ENCODE measurements at regions not wholly inside any gene's neighbourhood (a gene's known extent, or its start where the extent isn't known, plus 50 kb on each side); places are given as distances from the start of the nearest gene placed in this dataset.

DNA sequence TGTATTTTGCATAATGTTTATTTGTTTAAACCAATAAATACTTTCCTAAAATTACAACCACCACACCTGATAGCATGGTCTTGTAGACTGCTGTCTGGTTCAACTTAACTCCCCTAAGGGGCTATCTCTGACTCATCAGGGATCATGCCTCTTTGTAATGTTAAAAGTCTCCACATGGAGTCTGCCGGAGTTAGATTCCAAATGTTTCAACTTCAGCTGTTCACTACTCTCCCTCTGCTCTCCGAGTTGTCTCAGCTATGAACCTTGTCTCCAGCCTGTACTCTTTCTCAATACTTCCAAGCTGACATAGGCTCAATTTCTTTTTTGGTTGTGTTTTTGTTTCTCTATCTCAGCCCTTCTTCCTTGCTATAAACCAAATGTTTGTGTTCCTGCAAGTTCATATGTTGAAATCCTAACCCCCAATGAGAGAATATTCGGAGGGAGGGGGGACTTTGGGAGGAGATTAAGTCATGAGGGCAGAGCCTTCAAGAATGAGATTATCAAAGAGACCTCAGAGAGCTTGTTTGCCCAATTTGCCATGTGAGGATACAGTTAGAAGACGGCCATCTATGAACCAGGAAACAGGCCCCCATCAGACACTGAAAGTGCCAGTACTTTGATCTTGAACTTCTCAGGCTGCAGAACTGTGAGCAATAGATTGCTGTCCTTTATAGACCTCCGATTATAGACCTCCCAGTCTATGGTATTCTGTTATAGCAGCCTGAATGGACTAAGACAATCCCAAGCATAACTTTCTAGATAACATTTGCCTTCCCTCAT, 858.2 kb downstream of the VRK1 start:
- H3K4me1 ChIP-seq (ENCODE audit: insufficient read depth, low read length), result no peaks in the 10 kb centered on the region
- no peaks in the 10 kb centered on the region for H3K9me3 ChIP-seq (ENCODE audit: low read depth, low read length)
- H3K27me3 ChIP-seq (ENCODE audit: insufficient read depth, low read length), result no peaks in the 10 kb centered on the region
- no peak overlapping the region for H3K4me3 ChIP-seq (ENCODE audit: low read length)

DNA sequence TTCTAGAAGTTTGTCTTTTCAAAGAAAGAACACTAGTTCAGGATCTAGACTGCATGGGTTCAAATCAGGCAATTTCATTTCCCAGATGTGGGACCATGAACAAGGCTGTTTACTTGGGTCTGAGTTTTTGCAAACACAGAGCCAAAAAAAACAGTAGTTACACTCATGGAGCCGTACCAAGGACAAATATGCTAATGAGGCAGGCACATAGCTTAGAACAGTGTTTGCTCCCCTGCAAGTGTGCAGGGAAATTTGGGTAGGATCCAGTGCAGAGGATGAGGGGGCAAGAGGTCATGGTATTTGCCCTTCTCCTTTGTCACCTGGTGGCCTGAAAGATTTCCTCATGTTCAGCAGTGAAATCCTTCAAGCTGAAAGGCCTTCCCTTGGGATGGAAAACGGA, 860.4 kb downstream of the VRK1 start:
- Histone ChIP-seq H3K4me1 (ENCODE audit: insufficient read depth, low read length) (no peaks in the 10 kb centered on the region), H3K27me3 (ENCODE audit: insufficient read depth, low read length) (no peaks in the 10 kb centered on the region), H3K4me3 (ENCODE audit: low read length) (no peak overlapping the region), H3K9me3 (ENCODE audit: low read depth, low read length) (no peaks in the 10 kb centered on the region)

DNA sequence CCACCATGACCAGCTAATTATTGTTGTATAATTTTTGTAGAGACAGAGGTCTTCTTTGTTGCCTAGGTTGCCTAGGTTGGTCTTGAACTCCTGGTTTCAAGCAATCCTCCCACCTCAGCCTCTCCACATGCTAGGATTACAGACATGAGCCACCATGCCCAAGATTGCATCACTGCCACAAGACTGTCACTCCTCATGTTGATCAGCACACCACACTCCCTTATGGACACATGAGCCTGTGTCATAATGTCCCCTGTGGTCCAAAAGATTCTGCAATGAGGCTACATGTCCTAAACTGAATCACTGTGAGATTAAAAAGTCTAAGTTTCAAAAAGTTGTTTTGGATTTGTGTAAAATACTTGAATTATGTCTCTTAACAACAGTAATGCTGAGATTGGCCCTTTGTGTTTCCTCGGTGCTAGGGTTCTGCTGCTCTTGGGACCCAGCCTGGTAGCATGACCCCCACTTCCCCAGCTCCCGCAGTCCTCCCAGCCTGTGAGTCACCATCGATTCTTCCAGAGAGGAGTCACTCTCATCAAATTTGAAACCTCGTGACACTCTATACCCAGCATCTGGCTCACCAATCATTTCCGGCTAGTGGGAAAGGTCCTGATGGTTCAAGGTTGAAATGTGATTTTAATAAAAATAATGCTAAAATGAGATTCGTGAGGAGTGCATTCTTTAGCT, 890.9 kb downstream of the VRK1 start:
- H3K27me3 ChIP-seq (ENCODE audit: insufficient read depth, low read length), result no peaks in the 10 kb centered on the region
- H3K9me3 ChIP-seq (ENCODE audit: low read depth, low read length), result no peaks in the 10 kb centered on the region
- no peaks in the 10 kb centered on the region for H3K4me1 ChIP-seq (ENCODE audit: insufficient read depth, low read length)
- no peak overlapping the region for H3K4me3 ChIP-seq (ENCODE audit: low read length)

DNA sequence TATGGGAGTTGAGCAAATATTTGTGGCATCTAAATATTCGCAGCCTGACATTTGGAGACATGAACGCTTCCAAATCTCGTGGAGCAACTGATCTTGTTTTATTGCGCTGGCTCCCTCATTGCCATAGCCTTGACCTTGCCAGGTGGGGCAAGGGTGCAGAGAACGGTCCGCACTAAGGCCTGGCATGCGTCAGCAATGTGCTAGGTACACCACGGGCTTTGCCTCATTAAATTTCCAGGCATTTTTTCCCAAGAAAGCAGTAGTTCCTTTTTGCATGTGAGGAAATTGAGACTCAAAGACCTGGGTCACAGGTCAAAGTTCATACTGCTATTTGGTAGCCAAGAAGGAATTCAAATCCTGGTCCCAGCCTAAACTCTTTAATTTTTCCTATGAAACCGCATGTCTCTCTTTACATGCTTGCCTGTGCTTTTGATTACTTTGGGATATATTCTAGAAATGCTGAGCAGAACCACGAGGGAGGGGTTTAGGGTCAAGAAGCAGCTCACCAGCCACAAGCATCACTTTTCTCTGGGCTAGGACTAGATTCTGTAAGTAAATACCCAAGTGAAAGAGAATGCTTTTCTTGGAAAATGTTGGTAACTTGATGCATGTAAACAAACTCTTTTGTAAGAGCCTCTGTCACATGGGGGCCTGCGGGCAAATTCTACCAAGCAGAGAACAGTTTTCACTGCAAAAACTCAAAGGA, 891.6 kb downstream of the VRK1 start:
- Histone ChIP-seq H3K9me3 (ENCODE audit: low read depth, low read length) (no peaks in the 10 kb centered on the region), H3K27me3 (ENCODE audit: insufficient read depth, low read length) (no peaks in the 10 kb centered on the region), H3K4me3 (ENCODE audit: low read length) (no peak overlapping the region), H3K4me1 (ENCODE audit: insufficient read depth, low read length) (no peaks in the 10 kb centered on the region)

DNA sequence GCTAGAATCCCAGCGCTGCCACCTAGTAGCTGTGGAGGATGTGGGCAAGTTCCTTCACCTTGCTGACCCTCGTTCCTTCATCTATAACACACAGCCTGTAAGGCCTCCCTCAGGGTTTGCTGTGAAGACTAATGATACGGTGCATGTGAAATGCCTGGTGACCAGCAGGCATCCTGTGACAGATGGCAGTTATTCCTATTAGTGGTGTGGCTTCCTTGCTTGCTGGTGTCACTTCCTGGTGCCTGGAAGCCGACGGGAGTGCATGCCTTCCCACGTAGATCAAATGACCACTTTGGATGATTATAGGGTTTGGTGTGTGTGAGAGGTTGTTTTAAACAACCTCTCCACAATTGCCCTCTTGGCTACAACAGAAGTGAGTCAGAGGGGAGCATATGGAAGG, 894.9 kb downstream of the VRK1 start:
- no peaks in the 10 kb centered on the region for H3K4me1 ChIP-seq (ENCODE audit: insufficient read depth, low read length)

DNA sequence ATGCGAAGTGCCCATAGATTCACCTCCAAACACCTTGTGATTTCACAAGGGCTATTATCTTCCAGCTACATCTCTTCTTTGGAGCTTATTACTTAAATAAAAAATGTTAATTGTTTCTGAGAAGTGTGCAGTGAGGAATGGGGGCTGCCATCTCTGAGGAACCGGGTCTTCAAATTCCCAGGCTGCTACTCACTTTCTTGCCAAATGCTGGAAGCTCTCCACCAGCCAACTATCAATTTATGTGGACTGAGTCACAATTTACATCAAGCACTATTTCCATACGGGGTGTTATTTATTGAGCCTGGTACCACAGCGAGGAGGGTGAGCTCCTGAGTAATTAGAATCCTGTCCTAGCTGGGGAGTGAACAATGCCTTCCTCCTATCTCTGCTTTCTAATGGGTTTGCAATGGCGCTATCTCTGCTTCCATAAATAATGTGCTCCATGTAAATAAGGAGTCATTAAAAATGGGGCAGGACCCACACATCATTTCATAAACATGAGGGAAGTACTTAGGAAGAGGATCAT, 898.3 kb downstream of the VRK1 start:
- H3K4me3 ChIP-seq (ENCODE audit: low read length), result no peak overlapping the region
- H3K27me3 ChIP-seq (ENCODE audit: insufficient read depth, low read length), result no peaks in the 10 kb centered on the region
- H3K9me3 ChIP-seq (ENCODE audit: low read depth, low read length), result no peaks in the 10 kb centered on the region
- H3K4me1 ChIP-seq (ENCODE audit: insufficient read depth, low read length), result peaks cover 11% of the 10 kb centered on the region

More for the DNA sequence above, 894.9 kb downstream of the VRK1 start:
- no peaks in the 10 kb centered on the region for H3K9me3 ChIP-seq (ENCODE audit: low read depth, low read length)
- H3K27me3 ChIP-seq (ENCODE audit: insufficient read depth, low read length), result no peaks in the 10 kb centered on the region
- H3K4me3 ChIP-seq (ENCODE audit: low read length), result no peak overlapping the region

DNA sequence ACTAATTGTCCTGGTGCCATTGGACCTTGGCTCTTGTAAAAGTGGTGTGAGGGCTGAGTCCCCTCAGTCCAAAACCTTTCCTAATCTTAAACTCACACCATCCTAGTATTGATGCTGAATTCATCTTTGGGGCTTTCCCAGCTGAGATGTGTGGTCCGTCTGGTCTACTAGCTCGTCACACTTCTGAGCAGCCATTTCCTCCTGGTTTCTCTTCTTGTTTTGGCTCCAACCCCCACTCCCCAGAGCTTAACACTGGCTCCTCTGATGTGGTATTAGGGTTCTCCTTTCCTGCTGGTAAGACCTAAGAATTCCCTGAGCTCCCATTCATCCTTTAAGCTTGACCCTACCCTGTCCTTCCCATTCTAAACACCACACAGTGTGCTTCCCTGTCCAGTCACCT, 900.6 kb downstream of the VRK1 start:
- Histone ChIP-seq H3K27me3 (ENCODE audit: insufficient read depth, low read length) (no peaks in the 10 kb centered on the region), H3K4me3 (ENCODE audit: low read length) (no peak overlapping the region), H3K9me3 (ENCODE audit: low read depth, low read length) (no peaks in the 10 kb centered on the region), H3K4me1 (ENCODE audit: insufficient read depth, low read length) (peaks cover 15% of the 10 kb centered on the region)

DNA sequence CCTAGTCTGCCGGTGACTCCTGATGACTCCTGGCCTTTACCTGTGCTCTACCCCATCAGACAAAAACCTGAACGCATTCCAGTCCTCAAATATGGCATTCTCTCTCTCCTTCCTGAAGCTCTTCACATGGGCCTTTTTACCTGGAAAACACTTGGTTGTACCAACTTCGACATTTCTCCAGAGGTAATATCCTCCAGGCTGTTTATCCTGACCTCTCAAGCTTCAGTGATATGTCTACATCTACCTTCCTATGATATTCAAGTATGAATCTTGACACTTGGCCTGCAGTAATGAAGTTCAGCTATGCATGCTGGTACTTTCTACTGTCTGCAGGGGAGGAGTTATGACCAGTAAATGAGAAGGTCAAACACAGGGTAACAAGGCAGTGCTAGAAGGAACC, 901.8 kb downstream of the VRK1 start:
- H3K9me3 ChIP-seq (ENCODE audit: low read depth, low read length), result no peaks in the 10 kb centered on the region
- no peaks in the 10 kb centered on the region for H3K27me3 ChIP-seq (ENCODE audit: insufficient read depth, low read length)
- peaks cover 27% of the 10 kb centered on the region for H3K4me1 ChIP-seq (ENCODE audit: insufficient read depth, low read length)
- H3K4me3 ChIP-seq (ENCODE audit: low read length), result no peak overlapping the region

DNA sequence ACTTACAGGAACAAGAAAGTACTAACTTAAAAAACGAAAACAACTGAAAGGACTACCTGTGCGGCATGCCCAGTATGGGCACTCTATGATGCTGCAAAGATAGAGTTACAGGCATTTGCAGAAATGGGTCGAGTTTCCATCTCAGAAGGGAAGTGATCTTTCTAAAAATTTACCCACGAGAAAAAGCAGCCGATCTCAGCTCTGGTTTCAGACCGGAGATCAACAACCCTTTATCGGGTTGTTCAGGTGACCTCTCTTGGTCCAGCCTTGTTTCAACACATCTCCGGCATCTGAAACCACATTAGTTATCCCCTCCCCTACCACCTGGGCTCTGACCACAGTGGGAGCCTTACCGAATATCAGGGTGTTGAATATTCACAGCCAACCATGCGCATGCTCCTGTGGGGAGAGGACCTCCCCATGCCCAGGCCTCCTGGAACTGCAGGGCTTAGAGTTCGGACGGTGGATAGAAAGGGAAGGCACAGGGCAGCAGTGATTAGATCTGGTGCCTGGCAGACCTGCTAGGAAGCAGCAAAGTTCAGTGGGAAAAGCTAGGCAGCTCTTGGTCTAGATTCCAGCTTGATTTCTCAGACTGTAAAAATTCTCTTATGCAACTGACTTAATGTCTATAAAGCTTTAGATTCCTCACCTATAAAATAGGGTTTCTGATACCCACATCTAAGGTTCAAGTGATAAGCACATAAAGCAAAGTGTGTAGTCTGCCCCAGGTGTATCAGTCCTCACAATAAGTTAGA, 906.0 kb downstream of the VRK1 start:
- H3K27me3 ChIP-seq (ENCODE audit: insufficient read depth, low read length), result no peaks in the 10 kb centered on the region
- no peak overlapping the region for H3K4me3 ChIP-seq (ENCODE audit: low read length)
- H3K4me1 ChIP-seq (ENCODE audit: insufficient read depth, low read length), result peaks cover 54% of the 10 kb centered on the region
- no peaks in the 10 kb centered on the region for H3K9me3 ChIP-seq (ENCODE audit: low read depth, low read length)

DNA sequence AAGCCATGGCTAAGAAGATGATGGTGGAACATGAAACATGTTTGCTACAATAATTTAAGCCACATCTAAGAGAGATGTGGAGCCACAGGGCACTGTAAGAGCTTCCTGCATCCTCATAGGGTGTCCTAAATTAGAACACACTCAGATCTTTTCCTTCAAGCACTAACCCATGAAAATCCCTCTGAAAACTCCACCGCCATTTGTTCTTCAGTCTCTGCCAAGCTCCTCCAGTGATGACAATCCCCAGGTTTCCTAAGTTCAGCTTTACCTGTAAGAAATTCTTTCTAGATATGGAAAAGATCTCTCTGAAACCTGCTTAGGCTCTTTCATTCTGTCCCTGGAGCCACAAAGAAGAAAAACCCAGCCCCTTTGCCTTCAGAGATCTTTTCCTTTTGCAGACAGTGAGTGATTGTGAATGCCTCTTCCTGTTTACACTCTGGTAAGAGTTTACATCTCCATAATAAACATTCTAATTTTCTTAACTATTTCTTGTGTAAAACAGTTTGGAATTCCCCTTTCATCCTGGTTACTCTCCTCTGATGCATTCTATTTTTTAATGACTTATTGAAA, 907.2 kb downstream of the VRK1 start:
- Histone ChIP-seq H3K27me3 (ENCODE audit: insufficient read depth, low read length) (no peaks in the 10 kb centered on the region), H3K9me3 (ENCODE audit: low read depth, low read length) (no peaks in the 10 kb centered on the region), H3K4me3 (ENCODE audit: low read length) (no peak overlapping the region), H3K4me1 (ENCODE audit: insufficient read depth, low read length) (peaks cover 62% of the 10 kb centered on the region)

DNA sequence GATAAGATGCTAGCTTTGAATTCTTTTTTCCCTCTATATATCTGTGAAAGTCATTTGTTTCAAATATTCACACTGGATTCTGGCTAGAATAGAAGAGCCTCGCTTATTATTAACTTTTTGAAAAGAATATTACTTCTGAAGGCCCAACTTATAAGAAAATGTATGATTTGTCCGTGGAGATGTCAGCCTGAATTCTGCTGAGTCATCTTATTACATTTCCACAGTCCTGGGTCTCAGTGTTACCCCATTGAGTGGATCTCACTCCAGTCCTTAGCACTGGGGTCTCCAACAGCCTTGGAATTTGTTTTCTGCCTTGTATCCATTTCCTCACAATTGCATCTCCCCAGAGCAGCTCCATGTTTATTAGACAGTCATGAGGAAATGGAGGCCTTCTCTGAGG, 907.9 kb downstream of the VRK1 start:
- Histone ChIP-seq H3K9me3 (ENCODE audit: low read depth, low read length) (no peaks in the 10 kb centered on the region), H3K4me3 (ENCODE audit: low read length) (no peak overlapping the region), H3K27me3 (ENCODE audit: insufficient read depth, low read length) (no peaks in the 10 kb centered on the region), H3K4me1 (ENCODE audit: insufficient read depth, low read length) (peaks cover 62% of the 10 kb centered on the region)

DNA sequence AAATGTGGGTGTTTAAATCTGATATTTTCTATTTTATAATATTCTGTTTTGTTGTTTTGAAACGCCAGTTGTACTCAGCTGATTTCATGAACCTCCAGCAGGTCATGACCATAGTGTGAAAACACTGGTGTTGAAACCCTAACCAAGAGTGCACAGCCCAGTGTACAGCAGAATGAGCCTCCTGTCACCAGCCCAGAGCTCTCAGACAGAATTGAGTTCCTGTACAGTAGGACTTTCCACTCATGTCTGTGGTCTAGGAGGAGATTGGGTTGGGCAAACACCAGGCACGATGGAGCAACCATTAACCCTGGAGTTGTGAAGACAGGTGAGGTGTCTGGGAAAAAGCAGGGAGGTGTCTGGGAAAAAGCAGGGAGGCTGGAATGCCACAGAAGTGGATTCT, 908.8 kb downstream of the VRK1 start:
- Histone ChIP-seq H3K4me1 (ENCODE audit: insufficient read depth, low read length) (peaks cover 62% of the 10 kb centered on the region), H3K4me3 (ENCODE audit: low read length) (no peak overlapping the region), H3K9me3 (ENCODE audit: low read depth, low read length) (no peaks in the 10 kb centered on the region)

DNA sequence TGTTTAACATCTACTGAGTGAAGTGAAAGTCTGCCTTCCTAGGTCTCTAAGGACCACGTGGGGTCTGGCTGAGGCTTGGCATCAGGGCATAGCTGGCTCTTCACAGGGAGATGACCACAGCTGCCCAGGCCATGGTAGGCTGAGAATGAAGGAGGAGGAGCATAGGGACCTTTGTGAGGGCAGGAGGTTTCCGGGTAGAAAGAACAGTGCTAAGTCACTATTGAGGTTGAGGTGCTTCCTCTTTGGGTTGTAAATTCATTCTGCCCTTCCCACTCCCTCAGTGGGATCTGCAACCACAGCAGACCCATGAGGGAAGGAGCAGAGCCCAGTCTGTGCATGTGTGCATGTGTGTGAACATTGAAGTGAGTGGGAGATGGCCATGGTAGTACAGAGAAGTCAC, 909.6 kb downstream of the VRK1 start:
- Histone ChIP-seq H3K27me3 (ENCODE audit: insufficient read depth, low read length) (no peaks in the 10 kb centered on the region), H3K4me1 (ENCODE audit: insufficient read depth, low read length) (peaks cover 62% of the 10 kb centered on the region)

More for the DNA sequence above, 908.8 kb downstream of the VRK1 start:
- no peaks in the 10 kb centered on the region for H3K27me3 ChIP-seq (ENCODE audit: insufficient read depth, low read length)

DNA sequence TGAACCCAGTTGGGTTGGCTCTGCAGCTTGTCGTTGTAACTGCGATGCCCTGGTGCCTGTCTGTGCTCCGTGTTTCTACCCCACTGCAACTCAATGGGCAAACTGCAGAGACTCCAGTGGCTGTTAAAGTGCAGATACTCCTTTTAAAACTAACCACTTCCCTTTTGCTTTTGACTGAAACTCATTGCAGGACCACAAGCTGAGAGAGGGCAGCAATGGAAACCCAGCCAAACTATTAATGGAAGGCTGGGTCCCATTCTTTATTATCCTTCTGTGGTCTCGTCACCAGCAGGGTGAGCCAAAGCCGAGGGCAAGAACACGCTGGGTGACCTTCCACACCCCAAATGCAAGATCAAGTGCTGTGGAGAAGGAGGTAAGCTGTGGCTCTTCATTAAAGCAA, 910.4 kb downstream of the VRK1 start:
- no peaks in the 10 kb centered on the region for H3K9me3 ChIP-seq (ENCODE audit: low read depth, low read length)
- no peaks in the 10 kb centered on the region for H3K27me3 ChIP-seq (ENCODE audit: insufficient read depth, low read length)
- no peak overlapping the region for H3K4me3 ChIP-seq (ENCODE audit: low read length)
- H3K4me1 ChIP-seq (ENCODE audit: insufficient read depth, low read length), result peaks cover 58% of the 10 kb centered on the region

More for the DNA sequence above, 909.6 kb downstream of the VRK1 start:
- no peak overlapping the region for H3K4me3 ChIP-seq (ENCODE audit: low read length)
- H3K9me3 ChIP-seq (ENCODE audit: low read depth, low read length), result no peaks in the 10 kb centered on the region
